Epithelial cell of esophagus (primary cell): ENCODE measurements at regions not wholly inside any gene's neighbourhood (a gene's known extent, or its start where the extent isn't known, plus 50 kb on each side); places are given as distances from the start of the nearest gene placed in this dataset.
"Not testable (repeated sequence)": the region's sequence is repeated elsewhere in the genome, so short reads cannot be mapped to it uniquely, and the experiment has no call there.

Experiments
- DNase-seq: peaks from one replicate; pipeline ENCODE4 v3.0.0; 2010; ENCODE audit warnings: low read depth
- H3K4me3 ChIP-seq: 2 replicates; pipeline ENCODE4 v1.5.1; 2011; ENCODE audit warnings: mild to moderate bottlenecking, low read length, control low read depth
- TF ChIP-seq, protein P1 (sequence below): IDR thresholded peaks from 2 replicates; pipeline ENCODE4 v1.5.1; 2011; ENCODE audit warnings: low read depth, mild to moderate bottlenecking, low read length, control low read depth, inconsistent platforms; ENCODE audit not compliant: insufficient read depth; ENCODE audit errors: missing control alignments

DNA sequence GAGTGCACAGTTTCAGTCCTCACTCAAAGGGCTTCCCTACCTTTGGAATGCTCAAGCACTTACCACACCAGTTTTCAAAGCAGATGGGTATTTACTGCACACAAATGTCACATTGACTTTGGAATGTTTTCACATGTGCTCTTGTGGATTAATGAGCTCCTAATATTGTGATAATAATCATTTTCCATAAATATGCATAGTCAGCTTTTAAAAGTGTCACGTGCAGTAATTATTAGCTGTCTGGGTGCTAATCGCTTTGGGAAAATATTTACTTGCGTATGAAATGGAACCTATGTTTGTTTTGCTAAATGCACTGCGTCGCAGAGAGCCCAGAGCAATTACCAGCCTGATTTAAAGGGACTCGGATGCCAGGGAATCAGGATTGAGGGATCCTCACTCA lies 229.3 kb downstream of the SMAD2 start:
- TF ChIP-seq, protein P1, sequence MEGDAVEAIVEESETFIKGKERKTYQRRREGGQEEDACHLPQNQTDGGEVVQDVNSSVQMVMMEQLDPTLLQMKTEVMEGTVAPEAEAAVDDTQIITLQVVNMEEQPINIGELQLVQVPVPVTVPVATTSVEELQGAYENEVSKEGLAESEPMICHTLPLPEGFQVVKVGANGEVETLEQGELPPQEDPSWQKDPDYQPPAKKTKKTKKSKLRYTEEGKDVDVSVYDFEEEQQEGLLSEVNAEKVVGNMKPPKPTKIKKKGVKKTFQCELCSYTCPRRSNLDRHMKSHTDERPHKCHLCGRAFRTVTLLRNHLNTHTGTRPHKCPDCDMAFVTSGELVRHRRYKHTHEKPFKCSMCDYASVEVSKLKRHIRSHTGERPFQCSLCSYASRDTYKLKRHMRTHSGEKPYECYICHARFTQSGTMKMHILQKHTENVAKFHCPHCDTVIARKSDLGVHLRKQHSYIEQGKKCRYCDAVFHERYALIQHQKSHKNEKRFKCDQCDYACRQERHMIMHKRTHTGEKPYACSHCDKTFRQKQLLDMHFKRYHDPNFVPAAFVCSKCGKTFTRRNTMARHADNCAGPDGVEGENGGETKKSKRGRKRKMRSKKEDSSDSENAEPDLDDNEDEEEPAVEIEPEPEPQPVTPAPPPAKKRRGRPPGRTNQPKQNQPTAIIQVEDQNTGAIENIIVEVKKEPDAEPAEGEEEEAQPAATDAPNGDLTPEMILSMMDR = no peak
- no peak for DNase-seq
- H3K4me3 ChIP-seq = no peak overlapping the region

DNA sequence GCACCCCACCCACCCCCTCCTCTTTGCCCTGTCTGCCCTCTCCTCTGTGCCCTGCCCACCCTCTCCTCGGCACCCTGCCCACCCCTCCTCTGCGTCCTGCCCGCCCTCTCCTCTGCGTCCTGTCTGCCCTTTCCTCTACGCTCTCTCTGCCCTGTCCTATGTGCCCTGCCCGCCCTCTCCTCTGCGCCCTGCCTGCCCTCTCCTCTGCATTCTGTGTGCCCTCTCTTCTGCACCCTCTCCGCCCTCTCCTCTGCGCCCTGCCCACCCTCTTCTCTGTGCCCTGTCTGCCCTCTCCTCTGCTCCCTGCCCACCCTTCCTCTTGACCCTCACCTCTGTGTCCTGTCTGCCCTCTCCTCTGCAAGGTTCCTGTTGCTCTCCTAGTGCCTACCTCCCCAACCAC lies 233.6 kb downstream of the SMAD2 start:
- no peak overlapping the region for H3K4me3 ChIP-seq
- TF ChIP-seq, protein P1 = no peak
- DNase-seq = no peak

DNA sequence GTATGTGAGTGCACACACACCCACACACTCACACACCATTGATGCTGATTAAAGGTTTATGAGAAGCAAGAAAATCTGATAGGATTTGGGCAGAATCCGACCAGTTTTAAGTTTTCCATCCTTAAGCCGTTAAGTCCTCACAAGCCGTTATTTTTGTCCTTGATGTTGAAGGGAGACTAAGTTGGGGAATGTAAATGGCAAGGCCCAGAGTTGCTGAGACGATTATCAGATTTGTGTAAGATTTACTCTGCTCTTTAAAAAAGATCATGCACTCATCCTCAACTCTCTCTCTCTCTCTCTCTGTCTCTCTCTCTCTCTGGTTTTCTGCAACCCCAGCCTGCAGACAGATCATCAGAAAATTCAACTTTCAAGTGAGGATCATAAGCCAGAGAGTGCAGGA lies 238.8 kb downstream of the SMAD2 start:
- TF ChIP-seq, protein P1 = no peak
- DNase-seq = no peak
- no peak overlapping the region for H3K4me3 ChIP-seq

DNA sequence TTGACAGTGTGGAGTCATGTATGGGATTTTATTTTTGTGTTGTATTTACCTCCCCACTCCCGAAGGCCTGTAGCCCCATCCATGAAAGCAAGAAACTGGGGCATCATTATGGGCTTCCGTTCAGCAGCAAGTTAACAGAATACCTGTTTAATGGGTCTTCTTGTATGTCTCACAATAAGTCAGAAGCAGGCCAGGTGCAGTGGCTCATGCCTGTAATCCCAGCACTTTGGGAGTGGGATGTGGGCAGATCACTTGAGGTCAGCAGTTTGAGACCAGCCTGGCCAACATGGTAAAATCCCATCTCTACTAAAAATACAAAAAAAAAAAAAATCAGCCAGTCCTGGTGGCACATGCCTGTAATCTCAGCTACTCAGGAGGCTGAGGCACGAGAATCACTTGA lies 239.7 kb downstream of the SMAD2 start:
- not testable (repeated sequence) for H3K4me3 ChIP-seq, DNase-seq

DNA sequence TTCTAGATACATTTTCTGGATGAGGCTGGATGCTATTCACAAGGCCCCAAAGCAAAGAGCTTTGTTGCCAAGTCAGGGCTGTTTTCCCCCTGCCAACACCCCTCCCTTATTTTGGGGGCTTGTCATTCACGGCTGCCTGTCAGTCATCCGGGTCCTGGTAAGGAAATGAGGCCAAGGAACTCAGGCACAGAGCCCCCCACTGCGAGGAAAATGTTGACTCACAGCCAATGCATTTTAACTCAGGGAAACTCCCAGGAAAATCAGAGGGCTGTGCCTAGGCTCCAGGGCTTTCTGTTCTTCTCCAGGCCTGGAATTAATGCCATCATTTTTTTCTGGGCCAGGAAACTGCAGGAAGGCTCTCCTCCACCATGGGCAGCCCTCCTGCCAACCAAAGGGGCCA lies 241.1 kb downstream of the SMAD2 start:
- DNase-seq = no peak
- no peak overlapping the region for H3K4me3 ChIP-seq
- TF ChIP-seq, protein P1 = no peak

DNA sequence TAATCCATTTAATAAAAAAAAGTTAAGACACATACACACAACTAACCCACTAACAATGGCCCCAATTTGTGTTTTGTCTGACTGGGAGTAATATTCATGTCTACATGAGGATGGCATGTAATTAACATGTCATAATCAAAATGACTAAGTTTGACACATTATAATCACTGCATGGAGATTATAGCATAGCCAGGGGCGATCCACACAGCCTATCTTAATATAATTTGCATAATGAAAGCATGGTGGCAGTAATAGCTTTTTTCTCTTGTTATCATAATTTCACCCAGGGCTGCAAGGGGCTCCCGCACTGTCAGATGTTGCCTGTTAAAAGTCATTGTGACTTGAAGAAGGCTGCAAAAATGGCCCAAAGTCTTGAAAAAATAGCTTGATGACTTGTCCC lies 243.7 kb downstream of the SMAD2 start:
- no peak for DNase-seq
- TF ChIP-seq, protein P1 = no peak

DNA sequence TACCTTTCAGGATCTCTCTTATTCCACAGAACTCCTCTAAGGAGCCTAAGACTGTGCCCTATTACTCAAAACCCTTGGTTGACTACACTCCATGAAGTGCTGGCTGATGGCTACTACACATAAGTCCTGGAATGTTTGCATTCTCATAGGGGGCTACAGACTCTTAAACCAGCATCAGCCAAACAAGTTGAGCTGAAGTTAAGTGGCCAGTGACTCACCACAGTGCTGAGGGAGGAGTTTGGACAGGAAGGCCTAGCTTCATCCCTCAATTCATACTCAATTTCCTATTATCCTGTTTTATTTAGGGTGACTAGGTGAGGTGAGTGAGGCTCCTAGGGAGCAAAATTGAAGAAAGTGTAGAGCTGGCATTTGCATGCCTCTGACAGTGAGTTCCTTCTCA lies 246.7 kb downstream of the SMAD2 start:
- TF ChIP-seq, protein P1 = no peak
- DNase-seq = peak; percentile 15
- H3K4me3 ChIP-seq = no peak overlapping the region

More for the DNA sequence above, 243.7 kb downstream of the SMAD2 start:
- H3K4me3 ChIP-seq = no peak overlapping the region

DNA sequence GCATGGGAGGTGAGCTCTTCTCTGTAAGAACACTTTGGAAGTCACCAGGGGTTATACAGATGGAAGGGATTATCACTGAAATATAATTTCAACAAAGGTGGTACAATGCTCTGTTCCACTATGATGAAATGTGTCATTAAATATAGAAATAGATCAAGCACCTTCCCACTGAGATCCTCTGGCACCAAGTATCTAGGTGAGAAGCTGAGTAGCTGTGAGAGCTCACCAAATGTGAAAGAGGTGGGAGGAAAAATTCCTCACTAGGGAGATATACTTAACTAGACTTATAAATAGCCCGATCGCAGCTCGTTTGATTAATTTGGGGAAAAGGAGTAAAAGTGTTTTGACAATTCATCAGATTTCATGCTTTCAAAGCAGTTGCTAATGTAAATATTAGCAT lies 247.6 kb downstream of the SMAD2 start:
- TF ChIP-seq, protein P1 = no peak
- no peak for DNase-seq

More for the DNA sequence above, 247.6 kb downstream of the SMAD2 start:
- no peak overlapping the region for H3K4me3 ChIP-seq
